SH-SY5Y (cell line): ENCODE measurements at regions not wholly inside any gene's neighbourhood (a gene's known extent, or its start where the extent isn't known, plus 50 kb on each side); places are given as distances from the start of the nearest gene placed in this dataset.

Source experiments
- GATA2 ChIP-seq: IDR thresholded peaks from 2 replicates; pipeline ENCODE4 v1.6.1; 2011; ENCODE audit warnings: mild to moderate bottlenecking, low read depth, low read length
- GATA3 ChIP-seq: IDR thresholded peaks from 2 replicates; pipeline ENCODE4 v1.6.1; 2011; ENCODE audit warnings: low read depth, mild to moderate bottlenecking, low read length, moderate library complexity

- TF ChIP-seq GATA3 = no peak
- TF ChIP-seq GATA2 = no peak
Observed at GRCh38 chr9:19517202-19517942, 108.6 kb downstream of the ACER2 start.
